ENCODE measurements at regions not wholly inside any gene's neighbourhood (a gene's known extent, or its start where the extent isn't known, plus 50 kb on each side); places are given as distances from the start of the nearest gene placed in this dataset.
"Not testable (repeated sequence)": the region's sequence is repeated elsewhere in the genome, so short reads cannot be mapped to it uniquely, and the experiment has no call there.

GRCh38 chr5:135169753-135170152 is 135.7 kb upstream of the PITX1 start:
- Histone ChIP-seq H3K9me3 (ENCODE audit: control insufficient read depth, insufficient read depth, low read length) (no peaks in the 10 kb centered on the region), H3K27ac (ENCODE audit: low read depth, low read length) (no peak overlapping the region), H3K9me2 (replicated peaks; ENCODE audit: control insufficient read depth, low read length) (no peaks in the 10 kb centered on the region), H3K36me3 (ENCODE audit: control insufficient read depth, low read length) (no peaks in the 10 kb centered on the region), H3K79me2 (ENCODE audit: control insufficient read depth, low read length) (no peaks in the 10 kb centered on the region), H4K20me1 (ENCODE audit: control insufficient read depth, insufficient read depth, low read depth, low read length) (0 out of 2 replicates have a peak, but pooled peaks cover 4% of the 10 kb centered on the region), H3K4me3 (ENCODE audit: low read length) (no peak overlapping the region), H3K4me1 (ENCODE audit: control insufficient read depth, low read length) (no peaks in the 10 kb centered on the region), H3F3A (ENCODE audit: control insufficient read depth, insufficient read depth) (no peaks in the 10 kb centered on the region), H3K27me3 (ENCODE audit: control insufficient read depth, low read length) (no peaks in the 10 kb centered on the region), H3K4me2 (ENCODE audit: low read length) (no peak overlapping the region)
- TF ChIP-seq CTCF (IDR thresholded peaks at IDR 0.05; ENCODE audit: low read depth, low read length, poor library complexity, severe bottlenecking) (no peak), EZH2phosphoT487 (IDR thresholded peaks at IDR 0.05; ENCODE audit: borderline replicate concordance, low read length) (no peak)

GRCh38 chr5:135167634-135168033 is 133.6 kb upstream of the PITX1 start:
- H3K4me1 ChIP-seq (ENCODE audit: control insufficient read depth, low read length), result no peaks in the 10 kb centered on the region
- H3K4me2 ChIP-seq (ENCODE audit: low read length), result no peak overlapping the region
- H3K27me3 ChIP-seq (ENCODE audit: control insufficient read depth, low read length), result no peaks in the 10 kb centered on the region
- H4K20me1 ChIP-seq (ENCODE audit: control insufficient read depth, insufficient read depth, low read depth, low read length), result 0 out of 2 replicates have a peak, but pooled peaks cover 4% of the 10 kb centered on the region
- H3K79me2 ChIP-seq (ENCODE audit: control insufficient read depth, low read length), result no peaks in the 10 kb centered on the region
- no peaks in the 10 kb centered on the region for H3F3A ChIP-seq (ENCODE audit: control insufficient read depth, insufficient read depth)
- H3K36me3 ChIP-seq (ENCODE audit: control insufficient read depth, low read length), result no peaks in the 10 kb centered on the region
- no peaks in the 10 kb centered on the region for H3K9me2 ChIP-seq (replicated peaks; ENCODE audit: control insufficient read depth, low read length)
- H3K27ac ChIP-seq (ENCODE audit: low read depth, low read length), result no peak overlapping the region
- no peaks in the 10 kb centered on the region for H3K9me3 ChIP-seq (ENCODE audit: control insufficient read depth, insufficient read depth, low read length)
- no peak for TF ChIP-seq EZH2phosphoT487 (IDR thresholded peaks at IDR 0.05; ENCODE audit: borderline replicate concordance, low read length)
- no peak for TF ChIP-seq CTCF (IDR thresholded peaks at IDR 0.05; ENCODE audit: low read depth, low read length, poor library complexity, severe bottlenecking)
- no peak overlapping the region for H3K4me3 ChIP-seq (ENCODE audit: low read length)

- not testable (repeated sequence) for H3K27ac ChIP-seq (ENCODE audit: low read depth, low read length); H3K4me1 ChIP-seq (ENCODE audit: control insufficient read depth, low read length); H4K20me1 ChIP-seq (ENCODE audit: control insufficient read depth, insufficient read depth, low read depth, low read length); H3K4me2 ChIP-seq (ENCODE audit: low read length); H3K9me2 ChIP-seq (replicated peaks; ENCODE audit: control insufficient read depth, low read length); H3K4me3 ChIP-seq (ENCODE audit: low read length); H3K79me2 ChIP-seq (ENCODE audit: control insufficient read depth, low read length); H3K27me3 ChIP-seq (ENCODE audit: control insufficient read depth, low read length); H3K9me3 ChIP-seq (ENCODE audit: control insufficient read depth, insufficient read depth, low read length); H3F3A ChIP-seq (ENCODE audit: control insufficient read depth, insufficient read depth); H3K36me3 ChIP-seq (ENCODE audit: control insufficient read depth, low read length)
These were observed 131.0 kb upstream of the PITX1 start for GRCh38 chr5:135164873-135165614.

GRCh38 chr5:135163964-135164363 is 129.9 kb upstream of the PITX1 start:
- Histone ChIP-seq H3K4me1 (ENCODE audit: control insufficient read depth, low read length) (no peaks in the 10 kb centered on the region), H3K4me3 (ENCODE audit: low read length) (no peak overlapping the region), H3K36me3 (ENCODE audit: control insufficient read depth, low read length) (no peaks in the 10 kb centered on the region), H3K79me2 (ENCODE audit: control insufficient read depth, low read length) (no peaks in the 10 kb centered on the region), H4K20me1 (ENCODE audit: control insufficient read depth, insufficient read depth, low read depth, low read length) (no peaks in the 10 kb centered on the region), H3K27ac (ENCODE audit: low read depth, low read length) (no peak overlapping the region), H3K27me3 (ENCODE audit: control insufficient read depth, low read length) (no peaks in the 10 kb centered on the region), H3K4me2 (ENCODE audit: low read length) (no peak overlapping the region), H3K9me2 (replicated peaks; ENCODE audit: control insufficient read depth, low read length) (no peaks in the 10 kb centered on the region), H3F3A (ENCODE audit: control insufficient read depth, insufficient read depth) (no peaks in the 10 kb centered on the region), H3K9me3 (ENCODE audit: control insufficient read depth, insufficient read depth, low read length) (no peaks in the 10 kb centered on the region; the same call in 1 of the 2 replicates)
- TF ChIP-seq EZH2phosphoT487 (IDR thresholded peaks at IDR 0.05; ENCODE audit: borderline replicate concordance, low read length) (no peak), CTCF (IDR thresholded peaks at IDR 0.05; ENCODE audit: low read depth, low read length, poor library complexity, severe bottlenecking) (no peak)
